ENCODE measurements at regions not wholly inside any gene's neighbourhood (a gene's known extent, or its start where the extent isn't known, plus 50 kb on each side); places are given as distances from the start of the nearest gene placed in this dataset.

DNA sequence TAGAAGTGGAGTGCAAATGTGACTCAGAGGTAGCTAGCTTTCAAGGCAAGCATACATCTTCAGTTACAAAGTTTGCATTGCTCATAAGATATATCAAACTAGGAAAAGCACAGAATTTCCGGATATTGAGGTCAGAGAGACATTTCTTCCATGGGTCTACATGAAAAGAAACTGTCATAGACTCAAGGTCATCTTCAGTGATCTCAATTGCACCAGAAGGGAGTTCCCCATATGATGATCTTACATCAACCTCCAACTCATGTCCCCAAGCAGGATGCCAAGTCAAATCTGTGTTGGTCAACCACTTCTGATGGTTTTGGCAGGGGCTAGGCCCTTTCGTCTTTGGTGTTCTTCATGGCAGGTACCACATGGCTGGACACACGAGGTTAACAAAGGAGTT lies 459.9 kb upstream of the MAF start:
- Histone ChIP-seq H2AFZ (ENCODE audit: low read depth, low read length) (no peak overlapping the region), H3K4me3 (replicated peaks in 1 of 3; ENCODE audit: insufficient read depth in 1 of 3, low read depth in 1 of 3, low read length in 3 of 3) (no peak overlapping the region), H3K9me1 (replicated peaks; ENCODE audit: control insufficient read depth, extremely low read depth, insufficient read depth, low read length) (no peaks in the 10 kb centered on the region), H3K4me2 (ENCODE audit: insufficient read depth, low read length) (no peak overlapping the region), H3K27ac (ENCODE audit: insufficient read depth, low read depth, low read length) (no peak overlapping the region), H3K4me1 (ENCODE audit: control insufficient read depth, extremely low read depth, insufficient read depth, low read length) (no peaks in the 10 kb centered on the region), H3K27me3 (ENCODE audit: control insufficient read depth in 2 of 2, insufficient read depth in 2 of 2, low read length in 2 of 2) (no peaks in the 10 kb centered on the region), H3K9ac (replicated peaks; ENCODE audit: extremely low read depth, insufficient read depth, low read length) (no peak overlapping the region), H3K9me3 (replicated peaks; ENCODE audit: control insufficient read depth, insufficient read depth, low read length) (no peaks in the 10 kb centered on the region), H4K20me1 (replicated peaks; ENCODE audit: control insufficient read depth, extremely low read depth, insufficient read depth, low read length) (no peaks in the 10 kb centered on the region), H3K79me2 (ENCODE audit: control insufficient read depth, insufficient read depth, low read length) (no peaks in the 10 kb centered on the region), H3K36me3 (ENCODE audit: control insufficient read depth in 2 of 2, extremely low read depth in 1 of 2, insufficient read depth in 2 of 2, low read length in 2 of 2) (no peaks in the 10 kb centered on the region)
- dilution Hi-C loops (cut with MboI; ENCODE audit: extremely low pct_ligation_motif_present, low sequenced_read_pairs): no loop called here
- ChIA-PET POLR2A (no interaction called here), CTCF (interaction anchor here (1.3 kb wide), 1 partner anchor 55 kb away, joined by 3 read pairs; no protein-coding TSS in a partner anchor)
- DNase-seq (ENCODE audit: low read depth, low spot score): no peak
- intact Hi-C loops (cut with micrococcal nuclease): no loop called here
- TF ChIP-seq GATA2 (IDR thresholded peaks at IDR 0.05; ENCODE audit: insufficient read depth, insufficient read length, low read depth, low read length) (no peak), FOS (IDR thresholded peaks at IDR 0.05; ENCODE audit: borderline replicate concordance, insufficient read depth, low read length) (no peak), JUN (IDR thresholded peaks at IDR 0.05; ENCODE audit: borderline replicate concordance, insufficient read depth, insufficient read length, low read depth) (no peak)
- BruUV-seq (replicated peaks): no TSS peak
- FAIRE-seq: no peak

DNA sequence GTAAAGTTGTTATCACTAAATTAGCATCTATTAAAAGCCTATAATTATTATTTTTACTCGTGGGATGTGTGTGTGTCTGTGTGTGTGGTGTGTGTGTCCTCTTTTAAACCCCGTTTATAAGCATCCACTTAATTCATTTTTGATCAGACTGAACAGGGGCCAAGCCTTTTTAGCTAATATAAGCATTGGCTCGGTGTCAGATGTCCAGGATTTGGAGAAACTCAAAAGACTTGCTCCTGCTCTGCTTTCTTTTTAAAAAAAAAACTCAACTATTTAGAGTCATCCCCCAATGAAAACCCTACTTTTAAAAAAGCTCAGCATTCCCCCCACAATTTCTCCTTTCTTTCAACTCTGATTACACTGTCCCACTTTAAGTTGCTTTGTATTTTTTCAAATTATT lies 459.3 kb upstream of the MAF start:
- no peak overlapping the region for H3K4me3 ChIP-seq (replicated peaks in 1 of 3; ENCODE audit: insufficient read depth in 1 of 3, low read depth in 1 of 3, low read length in 3 of 3)
- no peaks in the 10 kb centered on the region for H3K27me3 ChIP-seq (ENCODE audit: control insufficient read depth in 2 of 2, insufficient read depth in 2 of 2, low read length in 2 of 2)
- ChIA-PET CTCF (interaction anchor here (1.3 kb wide), 1 partner anchor 54 kb away, joined by 3 read pairs; no protein-coding TSS in a partner anchor), POLR2A (no interaction called here)
- no peak overlapping the region for H3K9ac ChIP-seq (replicated peaks; ENCODE audit: extremely low read depth, insufficient read depth, low read length)
- no TSS peak for BruUV-seq (replicated peaks)
- H3K27ac ChIP-seq (ENCODE audit: insufficient read depth, low read depth, low read length): no peak overlapping the region
- no peak overlapping the region for H3K4me2 ChIP-seq (ENCODE audit: insufficient read depth, low read length)
- H3K79me2 ChIP-seq (ENCODE audit: control insufficient read depth, insufficient read depth, low read length): no peaks in the 10 kb centered on the region
- H3K9me1 ChIP-seq (replicated peaks; ENCODE audit: control insufficient read depth, extremely low read depth, insufficient read depth, low read length): no peaks in the 10 kb centered on the region
- no peaks in the 10 kb centered on the region for H4K20me1 ChIP-seq (replicated peaks; ENCODE audit: control insufficient read depth, extremely low read depth, insufficient read depth, low read length)
- dilution Hi-C loops (cut with MboI; ENCODE audit: extremely low pct_ligation_motif_present, low sequenced_read_pairs): no loop called here
- TF ChIP-seq, protein P1, sequence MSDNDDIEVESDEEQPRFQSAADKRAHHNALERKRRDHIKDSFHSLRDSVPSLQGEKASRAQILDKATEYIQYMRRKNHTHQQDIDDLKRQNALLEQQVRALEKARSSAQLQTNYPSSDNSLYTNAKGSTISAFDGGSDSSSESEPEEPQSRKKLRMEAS (IDR thresholded peaks at IDR 0.05; ENCODE audit: insufficient read depth, insufficient read length): no peak
- TF ChIP-seq EZH2 (IDR thresholded peaks at IDR 0.05; ENCODE audit: borderline replicate concordance, low read depth, low read length, severe bottlenecking) (no peak), MYC (IDR thresholded peaks at IDR 0.05; ENCODE audit: low read depth, low read length) (no peak), FOS (IDR thresholded peaks at IDR 0.05; ENCODE audit: borderline replicate concordance, insufficient read depth, low read length) (no peak), GATA2 (IDR thresholded peaks at IDR 0.05; ENCODE audit: insufficient read depth, insufficient read length, low read depth, low read length) (no peak), JUN (IDR thresholded peaks at IDR 0.05; ENCODE audit: borderline replicate concordance, insufficient read depth, insufficient read length, low read depth) (no peak)
- TF ChIP-seq, protein P2, sequence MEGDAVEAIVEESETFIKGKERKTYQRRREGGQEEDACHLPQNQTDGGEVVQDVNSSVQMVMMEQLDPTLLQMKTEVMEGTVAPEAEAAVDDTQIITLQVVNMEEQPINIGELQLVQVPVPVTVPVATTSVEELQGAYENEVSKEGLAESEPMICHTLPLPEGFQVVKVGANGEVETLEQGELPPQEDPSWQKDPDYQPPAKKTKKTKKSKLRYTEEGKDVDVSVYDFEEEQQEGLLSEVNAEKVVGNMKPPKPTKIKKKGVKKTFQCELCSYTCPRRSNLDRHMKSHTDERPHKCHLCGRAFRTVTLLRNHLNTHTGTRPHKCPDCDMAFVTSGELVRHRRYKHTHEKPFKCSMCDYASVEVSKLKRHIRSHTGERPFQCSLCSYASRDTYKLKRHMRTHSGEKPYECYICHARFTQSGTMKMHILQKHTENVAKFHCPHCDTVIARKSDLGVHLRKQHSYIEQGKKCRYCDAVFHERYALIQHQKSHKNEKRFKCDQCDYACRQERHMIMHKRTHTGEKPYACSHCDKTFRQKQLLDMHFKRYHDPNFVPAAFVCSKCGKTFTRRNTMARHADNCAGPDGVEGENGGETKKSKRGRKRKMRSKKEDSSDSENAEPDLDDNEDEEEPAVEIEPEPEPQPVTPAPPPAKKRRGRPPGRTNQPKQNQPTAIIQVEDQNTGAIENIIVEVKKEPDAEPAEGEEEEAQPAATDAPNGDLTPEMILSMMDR (IDR thresholded peaks at IDR 0.05; ENCODE audit: extremely low read depth in 1 of 2, insufficient read depth in 1 of 2, low read depth in 1 of 2, low read length in 2 of 2): no peak
- DNase-seq (ENCODE audit: low read depth, low spot score) (no peak), FAIRE-seq (no peak)
- no peaks in the 10 kb centered on the region for H3K36me3 ChIP-seq (ENCODE audit: control insufficient read depth in 2 of 2, extremely low read depth in 1 of 2, insufficient read depth in 2 of 2, low read length in 2 of 2)
- H3K9me3 ChIP-seq (replicated peaks; ENCODE audit: control insufficient read depth, insufficient read depth, low read length): no peaks in the 10 kb centered on the region
- no peaks in the 10 kb centered on the region for H3K4me1 ChIP-seq (ENCODE audit: control insufficient read depth, extremely low read depth, insufficient read depth, low read length)
- intact Hi-C loops (cut with micrococcal nuclease): no loop called here
- H2AFZ ChIP-seq (ENCODE audit: low read depth, low read length): no peak overlapping the region

Measured in endothelial cell of umbilical vein (primary cell).